ENCODE measurements at regions not wholly inside any gene's neighbourhood (a gene's known extent, or its start where the extent isn't known, plus 50 kb on each side); places are given as distances from the start of the nearest gene placed in this dataset.

DNA sequence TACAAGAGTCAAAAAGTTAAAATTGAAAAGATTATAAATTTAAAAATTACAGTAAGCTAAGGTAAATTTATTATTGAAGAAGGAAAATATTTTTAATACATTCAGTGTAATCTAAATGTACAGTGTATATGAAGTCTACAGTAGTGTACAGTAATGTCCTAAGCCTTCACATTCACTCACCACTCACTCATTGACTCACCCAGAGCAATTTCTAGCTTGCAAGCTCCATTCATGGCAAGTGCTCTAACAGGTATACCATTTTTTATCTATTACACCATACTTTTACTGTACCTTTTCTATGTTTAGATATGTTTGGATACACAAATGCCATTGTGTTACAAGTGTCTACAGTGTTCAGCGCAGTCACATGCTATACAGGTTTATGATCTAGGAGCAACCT lies 389.7 kb downstream of the RASEF start:
- intact Hi-C loops (cut with DNase I) = no loop called here
- no peak for DNase-seq (ENCODE audit: missing footprints)
- no peak for ATAC-seq

DNA sequence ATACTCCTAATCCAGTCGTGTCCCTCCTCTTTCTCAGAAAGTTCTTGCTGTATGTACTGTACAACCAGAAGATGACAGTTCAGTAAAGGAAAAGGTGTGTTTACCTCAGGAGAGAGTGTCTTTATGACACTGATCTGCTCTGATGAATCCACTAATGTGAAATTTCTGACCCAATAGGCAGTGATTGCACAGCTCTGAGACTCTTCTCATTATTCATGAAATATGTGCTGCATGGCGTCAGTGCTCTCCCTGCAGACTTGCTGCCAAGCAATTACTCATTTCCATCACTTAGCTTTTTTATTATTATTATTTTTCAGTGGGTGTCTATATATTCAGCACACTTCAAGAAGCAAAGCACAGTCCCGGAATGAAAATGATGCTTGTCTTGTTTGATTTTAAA lies 389.0 kb downstream of the RASEF start:
- DNase-seq (ENCODE audit: missing footprints) = no peak
- intact Hi-C loops (cut with DNase I) = no loop called here
- no peak for ATAC-seq

DNA sequence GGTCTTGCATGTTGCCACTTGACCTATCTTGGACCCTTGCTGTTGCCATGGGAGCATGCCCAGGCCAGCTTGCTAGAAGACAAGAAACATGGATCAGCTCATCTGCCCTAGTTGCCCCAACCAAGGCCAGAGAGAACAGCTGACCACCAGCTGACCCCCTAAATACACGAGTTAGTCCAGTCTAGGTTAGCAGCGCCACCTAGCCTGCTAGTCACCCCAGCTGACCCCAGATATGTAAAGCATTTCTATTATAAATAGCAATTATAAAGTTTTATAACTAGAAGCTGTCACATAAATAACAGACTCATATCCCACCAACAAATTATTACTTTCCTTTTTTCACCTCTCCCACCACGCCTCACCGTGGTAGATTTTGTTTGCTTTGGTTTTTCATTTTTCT lies 387.8 kb downstream of the RASEF start:
- intact Hi-C loops (cut with DNase I) = no loop called here
- ATAC-seq (no peak), DNase-seq (ENCODE audit: missing footprints) (no peak)

DNA sequence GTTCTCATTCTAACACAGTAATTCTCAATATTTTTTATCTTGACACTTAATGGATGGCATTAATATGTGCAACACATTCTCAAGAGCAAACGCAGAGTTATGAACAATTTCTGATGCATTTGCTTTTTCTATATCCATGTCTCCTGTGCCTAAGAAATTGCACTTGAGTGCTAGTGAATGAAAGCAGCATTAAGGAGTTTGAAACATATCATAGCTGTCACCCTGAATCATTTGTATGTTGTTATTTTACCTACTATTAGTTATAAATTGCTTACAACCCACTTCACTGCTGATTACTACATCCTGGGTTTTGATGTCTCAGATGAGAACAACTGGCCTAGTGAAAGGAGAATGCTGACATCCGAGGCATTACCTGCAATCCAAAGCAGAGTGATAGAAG lies 387.3 kb downstream of the RASEF start:
- intact Hi-C loops (cut with DNase I) = no loop called here
- DNase-seq (ENCODE audit: missing footprints) (no peak), ATAC-seq (no peak)

DNA sequence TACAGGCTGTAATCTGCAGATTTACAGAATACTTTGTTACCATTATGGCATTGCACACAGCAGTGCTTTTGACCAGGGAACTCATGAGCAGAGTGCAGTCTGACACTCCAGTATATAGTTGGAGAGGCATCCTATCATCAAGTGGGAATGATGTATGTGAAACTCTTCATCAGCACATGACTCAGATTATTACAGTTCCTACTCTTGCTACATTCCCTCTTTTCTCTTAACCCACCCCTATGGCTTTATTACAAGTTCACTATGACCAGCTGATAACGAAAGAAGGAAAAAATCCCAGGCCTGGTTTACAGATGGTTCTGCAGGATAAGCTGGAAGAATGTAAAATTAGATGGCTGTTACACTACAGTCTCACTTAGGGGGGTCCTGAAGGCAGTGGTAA lies 385.9 kb downstream of the RASEF start:
- DNase-seq (ENCODE audit: missing footprints) = no peak
- no peak for ATAC-seq
- intact Hi-C loops (cut with DNase I) = no loop called here

DNA sequence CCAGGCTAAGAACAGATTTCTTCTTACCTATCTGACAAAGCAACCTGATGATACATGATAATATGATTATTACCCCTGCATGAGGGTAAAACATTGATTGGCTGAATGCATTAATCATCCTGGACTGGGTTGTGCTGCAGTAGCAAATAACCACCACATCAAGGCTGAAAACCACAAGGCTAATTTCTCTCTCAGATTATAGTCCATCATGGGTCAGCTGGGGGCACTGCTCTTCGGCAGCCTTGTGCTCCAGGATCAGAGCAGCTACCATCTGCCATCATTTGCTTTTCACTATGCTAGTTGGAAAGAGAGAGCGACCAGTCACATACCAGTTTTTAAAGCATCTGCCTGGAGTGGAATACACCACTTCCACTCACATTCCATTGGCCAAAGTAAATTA lies 383.5 kb downstream of the RASEF start:
- intact Hi-C loops (cut with DNase I) = no loop called here

DNA sequence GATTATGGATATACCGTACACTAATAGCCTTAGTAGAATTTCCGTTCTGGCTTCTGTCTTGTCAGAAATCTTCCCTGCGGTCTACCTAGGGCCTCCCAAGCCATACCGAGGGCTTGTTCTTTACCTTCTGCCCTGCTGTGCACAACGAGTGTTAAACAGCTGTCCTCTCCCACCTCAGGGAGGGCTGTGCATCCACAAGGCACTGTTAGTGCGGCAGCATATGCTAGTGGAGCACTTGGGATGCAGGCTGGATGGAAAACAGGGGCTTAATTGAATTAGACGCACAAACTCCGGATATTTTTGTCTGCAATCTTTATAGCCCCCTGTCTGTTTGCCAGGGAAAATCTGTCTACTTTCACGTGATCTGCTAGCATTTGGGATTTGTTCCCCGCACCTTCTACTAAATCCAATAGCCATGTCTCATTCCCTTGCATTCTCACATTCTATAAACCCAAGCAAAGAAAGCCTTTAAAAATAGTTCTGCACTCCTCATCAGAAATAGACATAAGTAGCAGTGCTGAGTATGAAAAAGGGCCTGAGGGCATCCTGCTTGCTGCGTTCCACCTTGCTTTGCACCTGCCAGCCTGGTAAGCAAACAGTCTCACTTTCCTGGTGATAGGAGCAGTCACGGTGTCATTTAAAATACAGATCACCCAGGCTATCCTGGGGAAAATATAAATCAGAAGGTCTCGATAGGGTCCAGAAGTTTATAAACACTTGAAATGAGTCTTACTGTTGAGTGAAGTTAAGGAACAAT lies 382.6 kb downstream of the RASEF start:
- intact Hi-C loops (cut with DNase I) = no loop called here
- no peak for ATAC-seq
- no peak for DNase-seq (ENCODE audit: missing footprints)

More for the DNA sequence above, 383.5 kb downstream of the RASEF start:
- ATAC-seq = no peak
- DNase-seq (ENCODE audit: missing footprints) = no peak

DNA sequence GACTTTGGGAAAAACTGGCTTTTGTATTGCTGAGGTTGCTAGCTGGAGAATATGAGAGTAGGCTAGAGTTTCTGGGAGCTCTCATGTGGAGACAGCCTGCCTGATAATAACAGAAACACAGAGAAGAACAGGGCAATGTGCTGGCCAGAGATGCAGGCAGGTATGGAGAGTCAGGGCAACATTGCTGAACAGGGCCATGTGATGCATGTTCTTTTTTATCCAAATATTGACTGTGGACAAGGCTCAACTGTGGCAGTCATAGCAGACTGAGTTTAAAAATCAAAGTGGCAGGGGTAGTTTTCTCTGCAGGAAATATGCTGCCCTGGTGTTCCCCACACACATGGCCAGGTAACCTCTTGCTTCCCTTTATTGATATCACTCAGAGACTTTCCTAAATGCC lies 381.1 kb downstream of the RASEF start:
- DNase-seq (ENCODE audit: missing footprints) (no peak), ATAC-seq (no peak)
- intact Hi-C loops (cut with DNase I) = no loop called here

DNA sequence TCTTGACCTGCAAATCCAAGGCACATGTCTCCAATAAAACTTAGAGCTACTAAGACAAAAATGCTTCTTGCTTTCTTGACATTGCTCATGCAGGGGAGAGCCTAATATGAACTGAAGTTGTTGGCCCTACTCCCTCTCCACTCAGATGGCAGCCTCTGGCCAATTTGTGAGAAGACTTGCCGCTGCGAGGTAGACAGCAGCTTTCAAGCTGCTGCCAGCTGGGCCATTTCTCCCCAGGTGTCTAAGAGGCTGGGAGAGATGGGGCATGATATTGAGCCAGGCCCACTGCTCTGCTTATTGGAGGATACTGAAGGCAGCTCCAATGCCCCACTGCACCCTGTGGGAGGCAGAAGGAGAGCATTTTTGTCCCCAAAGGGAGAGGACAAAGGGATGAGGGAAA lies 380.5 kb downstream of the RASEF start:
- intact Hi-C loops (cut with DNase I) = no loop called here
- ATAC-seq (no peak), DNase-seq (ENCODE audit: missing footprints) (no peak)

DNA sequence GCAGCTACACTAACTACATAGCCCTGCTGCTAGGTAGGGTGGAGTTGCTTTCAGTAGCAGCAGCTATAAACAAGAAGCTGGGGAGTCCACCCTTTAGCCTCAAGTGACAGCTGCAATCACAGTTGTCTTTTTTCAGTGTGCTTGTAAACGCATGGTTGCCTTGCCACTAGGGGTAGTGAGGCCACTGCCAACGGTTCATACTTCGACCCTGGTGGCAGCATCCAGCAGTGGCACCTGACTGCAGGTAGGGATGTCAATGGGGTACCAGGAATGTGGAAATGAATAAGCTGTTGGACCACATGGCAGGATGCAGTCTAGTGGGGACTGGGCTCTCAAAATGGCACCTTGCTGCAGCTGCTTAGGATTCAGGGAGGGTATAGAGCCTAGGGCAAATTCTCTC lies 367.2 kb downstream of the RASEF start:
- ATAC-seq = no peak
- intact Hi-C loops (cut with DNase I) = no loop called here
- DNase-seq (ENCODE audit: missing footprints) = no peak

DNA sequence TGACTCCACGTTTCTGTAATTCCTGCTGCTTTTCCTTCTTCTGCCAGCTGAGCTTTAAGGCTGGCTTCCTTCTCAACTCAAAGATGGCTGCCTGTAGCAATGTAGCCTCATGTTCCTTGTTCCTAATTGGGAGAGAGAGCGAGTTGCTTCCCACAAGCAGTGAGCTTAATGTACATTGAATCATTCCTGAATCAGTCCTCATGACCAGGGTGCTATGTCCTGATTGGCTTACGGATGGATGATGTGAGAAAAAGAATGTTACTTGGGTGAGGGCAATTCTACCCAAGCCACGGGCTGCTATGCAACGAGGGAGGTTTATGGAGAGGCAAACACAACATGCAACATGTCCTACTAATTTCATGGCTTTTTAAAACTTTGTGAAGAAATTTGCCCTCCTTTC lies 356.2 kb downstream of the RASEF start:
- no peak for ATAC-seq
- no peak for DNase-seq (ENCODE audit: missing footprints)
- intact Hi-C loops (cut with DNase I) = no loop called here

DNA sequence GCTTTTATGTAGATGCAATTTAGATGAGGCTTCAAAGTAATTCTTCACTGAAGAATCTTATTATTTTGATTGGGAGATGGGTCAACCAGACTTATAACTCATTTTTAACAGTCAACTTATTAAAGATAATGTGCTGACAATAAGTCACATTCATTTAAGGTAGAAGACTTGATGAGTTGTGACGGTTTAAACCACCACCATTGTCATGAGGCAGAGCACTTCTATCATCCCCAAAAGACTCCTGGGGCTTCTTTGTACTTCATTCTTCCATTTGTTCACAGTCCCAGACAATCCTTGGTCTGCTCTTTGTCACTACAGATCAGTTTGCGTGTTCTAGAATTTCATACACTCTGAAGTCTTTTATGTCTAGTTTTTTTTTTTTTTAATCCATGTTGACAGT lies 346.1 kb downstream of the RASEF start:
- intact Hi-C loops (cut with DNase I) = no loop called here
- ATAC-seq = no peak
- DNase-seq (ENCODE audit: missing footprints) = no peak

DNA sequence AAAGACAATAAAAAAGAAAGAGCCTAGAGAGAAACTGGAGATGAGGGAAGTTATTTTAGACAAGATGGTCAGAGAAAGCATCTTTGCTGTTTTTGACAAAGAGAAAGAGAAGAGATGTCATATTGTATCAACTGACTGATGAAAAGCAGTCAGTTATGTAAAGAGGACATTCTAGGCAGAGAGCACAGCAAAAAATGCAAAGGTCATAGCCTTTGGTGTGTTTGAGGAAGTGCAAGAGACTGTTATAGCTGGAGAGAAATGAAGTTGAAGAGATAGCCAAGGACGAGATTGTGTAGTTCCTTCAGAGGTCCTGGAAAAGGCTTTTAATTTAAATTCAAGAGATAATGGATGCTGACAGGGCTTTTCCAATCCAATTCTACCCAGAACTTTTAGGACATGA lies 342.4 kb downstream of the RASEF start:
- ATAC-seq = no peak
- intact Hi-C loops (cut with DNase I) = no loop called here
- DNase-seq (ENCODE audit: missing footprints) = no peak

DNA sequence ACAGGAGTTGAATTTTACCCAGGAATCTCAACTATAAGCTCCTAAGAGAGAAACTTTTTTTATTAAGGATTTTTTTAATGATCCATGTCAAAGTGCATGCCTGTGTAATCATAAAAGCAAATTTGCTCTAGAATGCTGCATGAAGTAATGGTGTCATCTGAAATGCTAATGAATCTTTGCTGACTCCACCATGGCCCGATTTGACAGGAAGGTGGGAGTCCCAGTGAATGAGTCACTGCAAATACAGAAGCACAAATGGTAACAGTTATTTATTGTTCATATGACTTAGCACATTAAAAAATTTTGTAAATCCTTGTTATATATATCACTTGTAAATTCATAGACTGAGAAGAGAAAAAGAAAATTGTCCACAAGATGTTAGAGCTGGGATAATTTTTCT lies 341.3 kb downstream of the RASEF start:
- intact Hi-C loops (cut with DNase I) = no loop called here
- DNase-seq (ENCODE audit: missing footprints) (no peak), ATAC-seq (no peak)

DNA sequence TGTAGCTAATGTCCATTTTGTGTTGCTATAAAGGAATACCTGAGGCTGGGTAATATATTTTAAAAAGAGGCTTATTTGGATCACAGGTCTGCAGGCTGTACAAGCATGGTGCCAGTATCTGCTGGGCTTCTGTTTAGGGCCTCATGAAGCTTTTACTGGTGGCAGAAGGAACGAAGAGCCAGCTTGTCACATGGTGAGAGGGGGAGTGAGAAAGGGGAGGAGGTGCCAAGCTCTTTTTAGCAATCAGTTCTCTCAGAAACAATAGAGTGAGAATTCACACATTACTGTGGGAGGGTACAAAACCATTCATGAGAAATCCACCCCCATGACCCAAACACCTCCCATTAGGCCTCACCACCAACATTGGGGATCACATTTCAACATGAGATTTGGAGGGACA lies 340.9 kb downstream of the RASEF start:
- ATAC-seq (no peak), DNase-seq (ENCODE audit: missing footprints) (no peak)

DNA sequence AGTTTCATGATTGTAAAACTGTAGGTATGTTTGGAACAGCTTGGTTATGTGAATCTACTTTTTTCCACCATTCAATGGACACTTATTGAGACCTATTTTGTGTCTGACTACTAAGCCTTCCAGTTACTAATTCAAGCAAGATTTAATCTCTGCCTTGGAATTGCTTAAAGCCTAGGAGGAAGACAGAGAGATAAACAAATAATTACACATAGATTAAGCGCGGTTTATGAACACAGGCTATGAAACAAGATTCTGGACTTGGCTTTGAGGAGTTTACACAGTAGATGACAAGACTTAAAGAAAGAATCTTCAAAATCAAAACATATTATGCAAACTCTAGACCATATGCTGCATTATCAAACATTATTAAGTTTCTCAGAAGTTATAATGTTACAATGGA lies 340.4 kb downstream of the RASEF start:
- intact Hi-C loops (cut with DNase I) = no loop called here
- no peak for DNase-seq (ENCODE audit: missing footprints)
- no peak for ATAC-seq

More for the DNA sequence above, 340.9 kb downstream of the RASEF start:
- intact Hi-C loops (cut with DNase I) = no loop called here

DNA sequence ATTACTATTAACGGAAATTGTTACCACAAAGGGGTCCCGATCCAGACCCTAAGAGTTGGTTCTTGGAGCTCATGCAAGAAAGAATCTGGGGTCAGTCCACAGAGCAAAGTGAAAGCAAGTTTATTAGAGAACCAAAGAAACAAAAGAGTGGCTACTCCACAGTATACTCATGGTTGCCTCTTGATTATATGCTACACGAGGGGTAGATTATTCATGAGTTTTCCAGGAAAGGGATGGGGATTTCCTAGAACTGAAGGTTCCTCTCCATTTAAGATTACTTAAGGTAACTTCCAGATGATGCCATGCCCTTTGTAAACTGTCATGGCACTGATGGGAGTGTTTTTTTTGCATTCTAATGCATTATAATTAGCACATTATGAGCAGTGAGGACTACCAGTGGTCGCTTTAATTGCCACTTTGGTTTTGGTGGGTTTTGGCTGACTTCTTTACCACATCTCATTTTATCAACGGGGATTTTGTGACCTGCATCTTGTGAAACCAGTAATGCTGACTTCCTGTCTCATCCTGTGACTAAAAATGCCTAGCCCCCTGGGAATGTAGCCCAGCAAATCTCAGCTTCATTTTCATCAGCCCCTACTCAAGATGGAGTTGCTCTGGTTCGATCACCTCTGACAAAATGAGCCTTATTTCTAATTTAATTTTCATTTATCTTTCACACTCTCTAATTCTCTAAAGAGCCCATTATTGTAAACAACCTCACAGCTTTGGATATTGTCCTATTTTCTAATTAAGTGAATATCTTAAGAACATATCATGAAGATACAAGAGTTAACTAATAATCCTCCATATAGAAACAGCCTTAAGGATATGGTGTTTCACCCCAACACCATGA lies 336.3 kb downstream of the RASEF start:
- intact Hi-C loops (cut with DNase I) = no loop called here
- ATAC-seq = no peak

DNA sequence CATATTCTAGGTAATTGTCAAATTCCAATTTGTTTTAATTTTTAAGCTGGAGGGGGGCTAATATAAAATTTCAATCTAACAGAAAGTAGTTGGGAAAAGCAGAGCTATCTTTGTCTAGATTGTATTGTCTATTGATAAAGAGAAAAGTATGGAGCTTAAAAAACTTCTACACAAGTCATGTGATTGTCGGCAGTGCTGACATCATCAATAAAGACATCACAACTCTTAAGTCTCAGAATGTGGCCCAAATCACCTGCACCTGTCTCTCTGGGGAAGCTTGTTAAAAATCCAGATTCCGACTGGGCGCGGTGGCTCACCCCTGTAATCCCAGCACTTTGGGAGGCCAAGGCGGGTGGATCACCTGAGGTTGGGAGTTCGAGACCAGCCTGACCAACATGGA lies 333.8 kb downstream of the RASEF start:
- ATAC-seq (no peak), DNase-seq (ENCODE audit: missing footprints) (no peak)
- intact Hi-C loops (cut with DNase I) = no loop called here

More for the DNA sequence above, 336.3 kb downstream of the RASEF start:
- DNase-seq (ENCODE audit: missing footprints) = no peak

DNA sequence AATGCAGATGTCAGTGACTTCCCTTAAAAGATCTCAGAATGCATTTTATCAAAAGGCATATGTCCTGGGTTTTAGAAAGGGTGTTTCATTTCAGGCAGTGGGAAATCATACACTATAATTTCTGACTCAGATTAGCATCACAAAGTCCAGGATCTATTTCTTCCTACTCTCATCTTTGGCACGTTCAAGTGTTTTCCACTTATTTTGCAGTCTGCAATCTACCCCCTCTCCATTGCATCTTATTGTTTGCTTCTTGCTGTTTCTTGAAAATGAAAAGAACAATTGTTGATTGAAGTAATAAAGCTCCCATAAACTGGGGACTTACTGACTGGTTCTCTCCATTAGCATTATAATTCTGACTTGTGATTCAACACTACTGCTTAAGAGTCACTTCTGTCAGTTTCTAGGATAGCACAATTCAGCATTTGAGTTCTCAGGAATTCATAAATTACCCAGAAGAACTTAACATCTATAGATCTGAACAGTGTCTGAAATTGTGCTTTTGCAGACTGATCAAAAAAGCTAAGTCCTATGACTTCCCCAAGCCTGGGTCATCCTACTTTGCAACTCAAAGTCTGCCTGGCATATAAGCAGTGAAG lies 332.9 kb downstream of the RASEF start:
- ATAC-seq = no peak
- no peak for DNase-seq (ENCODE audit: missing footprints)
- intact Hi-C loops (cut with DNase I) = no loop called here

DNA sequence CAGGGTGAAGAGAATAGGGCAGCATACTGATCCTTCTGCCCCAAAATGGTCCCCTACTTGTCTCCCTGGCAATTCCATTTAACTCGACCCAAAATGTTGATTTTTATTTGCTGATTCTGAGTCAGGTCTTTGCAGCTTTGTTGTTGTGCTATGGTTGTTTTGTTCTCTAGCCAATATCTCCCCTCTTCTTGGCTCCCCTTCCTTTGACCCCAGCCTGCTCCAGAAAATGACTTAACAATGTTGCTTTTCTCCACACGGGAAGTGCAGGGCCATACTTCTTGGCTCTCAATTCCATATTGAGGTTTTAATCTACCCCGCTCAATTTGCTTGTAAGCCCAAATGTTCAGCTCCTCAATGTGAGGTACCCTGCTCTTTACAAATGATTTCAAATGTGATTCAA lies 330.0 kb downstream of the RASEF start:
- DNase-seq (ENCODE audit: missing footprints) (no peak), ATAC-seq (no peak)
- intact Hi-C loops (cut with DNase I) = no loop called here
